HG02763 (cell line): ENCODE measurements at regions not wholly inside any gene's neighbourhood (a gene's known extent, or its start where the extent isn't known, plus 50 kb on each side); places are given as distances from the start of the nearest gene placed in this dataset.

ENCODE experiments used
- ATAC-seq: cut with Tn5 transposase; IDR thresholded peaks from one replicate; pipeline ENCODE4 v1.9.1; 2021; ENCODE audit warnings: mild to moderate bottlenecking, moderate library complexity; ENCODE audit not compliant: unreplicated experiment

- no peak for ATAC-seq
These were observed 50.5 kb upstream of the ADGRG2 start for GRCh38 chrX:19172741-19173140.

GRCh38 chrX:19174401-19175025, 52.2 kb upstream of the ADGRG2 start:
- ATAC-seq = no peak

- ATAC-seq = no peak
These were observed 54.8 kb upstream of the ADGRG2 start for GRCh38 chrX:19176901-19177630.

- no peak for ATAC-seq
These were observed 55.5 kb upstream of the ADGRG2 start for GRCh38 chrX:19177721-19178120.

- no peak for ATAC-seq
These were observed 56.1 kb upstream of the ADGRG2 start for GRCh38 chrX:19178402-19178801.

GRCh38 chrX:19179389-19179788, 57.1 kb upstream of the ADGRG2 start:
- ATAC-seq = no peak

- no peak for ATAC-seq
These were observed 59.1 kb upstream of the ADGRG2 start for GRCh38 chrX:19181345-19181744.

GRCh38 chrX:19182785-19183184, 60.5 kb upstream of the ADGRG2 start:
- ATAC-seq = no peak

GRCh38 chrX:19183761-19184477, 61.7 kb upstream of the ADGRG2 start:
- no peak for ATAC-seq

GRCh38 chrX:19188566-19188965, 66.3 kb upstream of the ADGRG2 start:
- no peak for ATAC-seq

- ATAC-seq = no peak
These were observed 68.6 kb upstream of the ADGRG2 start for GRCh38 chrX:19190902-19191301.

GRCh38 chrX:19193565-19193964, 71.3 kb upstream of the ADGRG2 start:
- ATAC-seq = no peak

- peak; percentile 52 for ATAC-seq
These were observed 72.3 kb upstream of the ADGRG2 start for GRCh38 chrX:19194285-19195242.

- no peak for ATAC-seq
These were observed 73.0 kb upstream of the ADGRG2 start for GRCh38 chrX:19195243-19195610.

- no peak for ATAC-seq
These were observed 76.2 kb upstream of the ADGRG2 start for GRCh38 chrX:19198473-19198872.

- ATAC-seq = no peak
These were observed 79.9 kb upstream of the ADGRG2 start for GRCh38 chrX:19202171-19202570.

- no peak for ATAC-seq
These were observed 82.4 kb upstream of the ADGRG2 start for GRCh38 chrX:19204636-19205035.

GRCh38 chrX:19212037-19212436, 89.8 kb upstream of the ADGRG2 start:
- no peak for ATAC-seq

GRCh38 chrX:19213610-19214152, 91.4 kb upstream of the ADGRG2 start:
- ATAC-seq = no peak

- no peak for ATAC-seq
These were observed 92.0 kb upstream of the ADGRG2 start for GRCh38 chrX:19214311-19214710.

- ATAC-seq = no peak
These were observed 103.6 kb upstream of the ADGRG2 start for GRCh38 chrX:19225909-19226308.
